Nephron (organoid): ENCODE measurements at regions not wholly inside any gene's neighbourhood (a gene's known extent, or its start where the extent isn't known, plus 50 kb on each side); places are given as distances from the start of the nearest gene placed in this dataset.

Experiments
- H3K27ac Mint-ChIP-seq, 3 experiments: 2 replicates each; pipeline ENCODE4 v1.8.0; 2020; ENCODE audit warnings: mixed read lengths in 3 of 3, mild to moderate bottlenecking in 2 of 3, moderate library complexity in 1 of 3
- H3K27me3 Mint-ChIP-seq: 2 replicates; pipeline ENCODE4 v1.8.0; 2021; ENCODE audit warnings: low read depth, mild to moderate bottlenecking, moderate library complexity, mixed read lengths
- H3K36me3 Mint-ChIP-seq: 2 replicates; pipeline ENCODE4 v1.8.0; 2020; ENCODE audit warnings: low read depth, mixed read lengths
- H3K4me1 Mint-ChIP-seq: 2 replicates; pipeline ENCODE4 v1.8.0; 2020; ENCODE audit warnings: mixed read lengths
- H3K4me3 Mint-ChIP-seq, 3 experiments: 2 replicates each; pipeline ENCODE4 v1.8.0; 2020; ENCODE audit warnings: mild to moderate bottlenecking in 3 of 3, mixed read lengths in 3 of 3, moderate library complexity in 2 of 3
- H3K9me3 Mint-ChIP-seq: 2 replicates; pipeline ENCODE4 v1.8.0; 2020; ENCODE audit warnings: mixed read lengths
- CTCF ChIP-seq, 3 experiments: fragments of 200-600 bp; sonication (generic); IDR thresholded peaks; one replicate each; pipeline ENCODE4 v1.5.0; 2021; ENCODE audit warnings: antibody characterized with exemption in 3 of 3; ENCODE audit not compliant: unreplicated experiment in 3 of 3

DNA sequence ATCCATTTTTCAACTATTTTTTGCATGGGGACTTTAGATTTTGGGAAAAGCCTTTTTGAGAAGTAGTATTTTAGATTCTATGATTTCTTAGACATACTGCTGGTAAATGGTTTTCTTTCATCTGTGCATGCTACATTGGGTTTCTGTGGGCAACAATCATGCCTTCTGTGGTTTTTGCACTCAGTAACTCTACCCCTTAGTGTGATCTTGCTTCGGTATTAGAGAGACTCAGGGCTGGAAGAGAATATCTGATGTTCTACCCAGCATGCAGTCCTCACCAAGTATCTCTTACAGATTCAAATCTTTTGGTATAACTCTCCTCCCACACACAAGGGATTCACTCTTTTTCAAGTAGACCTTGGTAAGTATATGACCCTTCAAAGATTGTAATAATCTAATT, 183.0 kb downstream of the PMAIP1 start:
- no peak for TF ChIP-seq CTCF (IDR thresholded peaks at IDR 0.05; ENCODE audit: unreplicated experiment in 3 of 3)
- H3K36me3 Mint-ChIP-seq: no peaks in the 10 kb centered on the region
- H3K4me1 Mint-ChIP-seq: no peaks in the 10 kb centered on the region
- no peaks in the 10 kb centered on the region for H3K9me3 Mint-ChIP-seq
- H3K27me3 Mint-ChIP-seq: no peaks in the 10 kb centered on the region
- H3K27ac Mint-ChIP-seq: no peak overlapping the region
- H3K4me3 Mint-ChIP-seq: no peak overlapping the region

DNA sequence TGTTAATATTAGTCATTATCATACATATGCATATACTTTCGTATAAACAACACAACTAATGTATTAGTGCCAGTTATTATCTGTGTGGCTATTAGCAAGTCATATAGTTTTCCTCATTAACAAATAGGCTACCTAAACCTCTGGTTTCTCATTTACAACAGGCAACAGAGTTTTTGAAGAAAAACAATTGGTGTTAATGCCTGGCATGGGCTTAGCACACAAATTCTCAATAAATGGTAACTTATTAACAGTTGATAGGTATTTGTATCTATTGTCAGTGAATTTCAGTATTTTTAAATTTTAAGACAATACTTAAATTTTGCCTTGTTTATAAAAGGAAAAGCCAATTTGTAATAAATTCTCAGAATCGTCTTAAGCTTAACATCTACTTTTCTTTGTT, 182.5 kb downstream of the PMAIP1 start:
- no peaks in the 10 kb centered on the region for H3K36me3 Mint-ChIP-seq
- peaks cover 3% of the 10 kb centered on the region for H3K9me3 Mint-ChIP-seq
- no peak overlapping the region for H3K27ac Mint-ChIP-seq
- TF ChIP-seq CTCF (IDR thresholded peaks at IDR 0.05; ENCODE audit: unreplicated experiment in 3 of 3): no peak
- H3K27me3 Mint-ChIP-seq: no peaks in the 10 kb centered on the region
- H3K4me3 Mint-ChIP-seq: no peak overlapping the region
- no peaks in the 10 kb centered on the region for H3K4me1 Mint-ChIP-seq

GRCh38 chr18:60075477-60075876, 175.7 kb downstream of the PMAIP1 start:
- Mint-ChIP-seq H3K36me3 (no peaks in the 10 kb centered on the region), H3K4me3 (no peak overlapping the region), H3K9me3 (peaks cover 31% of the 10 kb centered on the region), H3K27ac (no peak overlapping the region), H3K4me1 (no peaks in the 10 kb centered on the region), H3K27me3 (no peaks in the 10 kb centered on the region)
- TF ChIP-seq CTCF (IDR thresholded peaks at IDR 0.05; ENCODE audit: unreplicated experiment in 3 of 3): no peak

DNA sequence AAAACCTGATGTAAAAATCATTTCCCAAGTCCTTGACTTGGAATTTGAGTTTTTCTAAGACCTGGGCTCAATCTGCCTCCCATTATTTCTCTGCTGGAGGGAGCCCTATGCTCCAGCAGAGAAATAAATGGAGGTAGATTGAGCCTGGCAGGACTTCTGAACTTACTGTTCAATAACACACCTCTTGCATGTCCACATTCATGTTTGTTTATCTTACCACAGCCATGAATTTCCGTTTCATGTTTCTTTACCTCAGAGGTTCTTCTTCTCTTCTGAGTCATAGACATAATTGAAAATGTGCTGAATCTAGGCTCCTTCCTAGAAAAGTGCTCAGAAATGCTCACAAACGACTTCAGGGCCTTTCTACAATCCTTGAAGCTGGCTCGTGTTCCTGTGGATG, 170.8 kb downstream of the PMAIP1 start:
- Mint-ChIP-seq H3K4me3 (no peak overlapping the region), H3K9me3 (peaks cover 16% of the 10 kb centered on the region), H3K27ac (no peak overlapping the region), H3K4me1 (no peaks in the 10 kb centered on the region), H3K27me3 (no peaks in the 10 kb centered on the region), H3K36me3 (no peaks in the 10 kb centered on the region)
- no peak for TF ChIP-seq CTCF (IDR thresholded peaks at IDR 0.05; ENCODE audit: unreplicated experiment in 3 of 3)

- no peak overlapping the region for H3K27ac Mint-ChIP-seq
- no peaks in the 10 kb centered on the region for H3K4me1 Mint-ChIP-seq
- no peak overlapping the region for H3K4me3 Mint-ChIP-seq
- TF ChIP-seq CTCF (IDR thresholded peaks at IDR 0.05; ENCODE audit: unreplicated experiment in 3 of 3): no peak
- no peaks in the 10 kb centered on the region for H3K36me3 Mint-ChIP-seq
- H3K9me3 Mint-ChIP-seq: peaks cover 10% of the 10 kb centered on the region
- H3K27me3 Mint-ChIP-seq: no peaks in the 10 kb centered on the region
Observed at GRCh38 chr18:60069145-60069544, 169.3 kb downstream of the PMAIP1 start.

DNA sequence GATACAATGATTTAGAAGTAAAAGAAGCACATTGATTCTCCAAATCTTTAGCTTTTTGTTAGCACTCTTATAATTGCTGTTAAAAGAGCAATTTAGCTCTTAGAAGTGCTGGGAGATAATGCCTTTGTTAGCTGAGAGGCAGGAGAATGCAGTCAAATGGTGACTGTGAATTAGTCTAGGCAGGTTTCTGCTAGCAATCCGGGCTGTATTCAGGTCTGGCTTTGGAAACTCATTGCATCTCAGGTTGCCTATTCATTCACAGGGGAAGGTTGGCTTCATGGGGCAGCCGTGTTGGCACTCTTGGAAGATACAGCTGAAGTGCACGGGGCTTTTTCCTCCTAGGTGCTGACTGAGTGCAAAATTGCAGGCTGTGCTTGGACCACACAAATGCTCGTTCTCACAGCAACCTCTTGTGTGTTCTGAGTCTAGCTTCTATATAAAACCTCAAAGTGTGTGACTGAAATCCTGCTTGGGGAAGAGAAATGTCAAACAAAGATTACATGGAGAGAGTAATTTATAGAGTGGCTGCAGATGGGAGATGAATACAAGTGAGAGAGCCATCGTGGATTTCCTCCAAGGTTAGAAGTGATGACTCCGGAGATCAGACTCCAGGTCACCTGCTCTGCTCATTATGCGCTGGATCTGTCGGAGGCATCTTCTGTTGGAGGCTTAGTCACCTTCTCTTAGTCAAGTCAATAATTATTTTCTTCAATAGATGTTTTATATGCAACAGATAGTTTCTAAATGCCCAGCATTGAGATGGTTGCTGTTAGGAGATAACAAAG, 167.8 kb downstream of the PMAIP1 start:
- H3K4me3 Mint-ChIP-seq: no peak overlapping the region
- H3K27ac Mint-ChIP-seq: no peak overlapping the region
- no peaks in the 10 kb centered on the region for H3K4me1 Mint-ChIP-seq
- no peaks in the 10 kb centered on the region for H3K27me3 Mint-ChIP-seq
- peaks cover 8% of the 10 kb centered on the region for H3K9me3 Mint-ChIP-seq
- H3K36me3 Mint-ChIP-seq: no peaks in the 10 kb centered on the region
- no peak for TF ChIP-seq CTCF (IDR thresholded peaks at IDR 0.05; ENCODE audit: unreplicated experiment in 3 of 3)
